NCI-H1105 treated with DMSO at 0.1 percent for 48 hours (cell line): ENCODE measurements at regions not wholly inside any gene's neighbourhood (a gene's known extent, or its start where the extent isn't known, plus 50 kb on each side); places are given as distances from the start of the nearest gene placed in this dataset.
"Not testable (repeated sequence)": the region's sequence is repeated elsewhere in the genome, so short reads cannot be mapped to it uniquely, and the experiment has no call there.

Experiments
- DNase-seq: peaks from one replicate; lab custom pipeline; 2025; lab: John Stamatoyannopoulos, UW

DNA sequence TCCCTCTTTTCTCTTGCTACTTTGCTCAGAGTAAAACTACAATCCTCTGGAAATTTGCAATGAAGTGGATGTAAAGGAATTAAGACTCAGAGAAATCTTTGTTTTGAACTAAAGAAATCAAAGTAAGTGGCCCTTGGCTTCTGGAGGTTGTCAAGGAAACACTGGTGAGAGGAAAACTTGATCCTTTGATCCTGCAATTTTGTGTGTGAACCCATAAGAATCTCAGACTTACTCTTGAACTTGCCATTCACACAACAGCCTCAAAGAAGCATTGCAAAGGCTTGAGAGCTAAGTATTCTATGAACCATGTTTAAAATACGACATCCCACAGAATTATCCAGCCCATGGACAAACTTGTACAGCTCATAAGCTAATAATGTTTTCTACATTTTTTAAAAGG is 827.5 kb downstream of the TAF11L14 start:
- DNase-seq = no peak

DNA sequence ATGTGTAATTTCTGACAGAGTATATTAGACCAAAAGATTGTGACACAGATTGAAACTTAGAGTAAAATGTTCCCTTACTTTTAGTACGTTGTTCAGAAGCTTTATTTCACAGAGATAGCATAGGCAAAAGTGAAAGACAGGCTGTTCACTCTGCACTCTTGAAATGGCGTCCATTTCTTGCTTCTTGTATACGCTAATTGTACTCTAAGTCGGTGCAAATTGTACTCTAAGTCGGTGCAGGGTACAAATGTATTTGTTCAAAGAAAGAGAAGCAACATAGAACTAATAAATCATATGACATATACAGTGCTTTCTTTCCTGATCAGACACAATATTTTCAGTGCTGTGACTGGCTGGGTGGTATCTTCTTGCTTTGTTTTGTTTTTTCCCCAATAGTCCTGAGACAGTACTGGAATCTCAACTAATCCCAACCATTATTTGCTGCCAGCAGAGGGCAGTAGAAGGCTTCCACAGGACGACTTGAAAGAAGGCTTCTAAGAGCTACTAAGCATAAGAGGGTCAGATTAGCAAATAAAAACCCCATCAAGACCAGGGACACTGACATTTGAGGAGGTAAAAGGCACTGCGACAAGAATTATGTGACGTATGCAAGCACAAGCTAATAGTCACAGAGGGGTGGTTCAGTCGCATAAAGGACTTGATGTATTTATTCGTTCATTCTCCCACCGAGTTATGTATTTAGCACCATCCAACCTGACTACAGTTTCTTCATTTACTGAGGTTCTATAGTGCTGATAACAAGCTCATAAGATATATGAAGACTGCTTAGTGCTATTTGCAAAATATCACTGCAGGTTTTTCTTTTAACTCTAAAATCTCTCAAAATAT is 831.8 kb downstream of the TAF11L14 start:
- peak; percentile 45 for DNase-seq

- no peak for DNase-seq
Observed at GRCh38 chr5:18466731-18467130, 832.5 kb downstream of the TAF11L14 start.

GRCh38 chr5:18471791-18472190 is 837.5 kb downstream of the TAF11L14 start:
- DNase-seq = not testable (repeated sequence)

- no peak for DNase-seq
Observed at GRCh38 chr5:18483451-18483850, 849.2 kb downstream of the TAF11L14 start.

GRCh38 chr5:18487928-18488480 is 853.7 kb downstream of the TAF11L14 start:
- DNase-seq = no peak

DNA sequence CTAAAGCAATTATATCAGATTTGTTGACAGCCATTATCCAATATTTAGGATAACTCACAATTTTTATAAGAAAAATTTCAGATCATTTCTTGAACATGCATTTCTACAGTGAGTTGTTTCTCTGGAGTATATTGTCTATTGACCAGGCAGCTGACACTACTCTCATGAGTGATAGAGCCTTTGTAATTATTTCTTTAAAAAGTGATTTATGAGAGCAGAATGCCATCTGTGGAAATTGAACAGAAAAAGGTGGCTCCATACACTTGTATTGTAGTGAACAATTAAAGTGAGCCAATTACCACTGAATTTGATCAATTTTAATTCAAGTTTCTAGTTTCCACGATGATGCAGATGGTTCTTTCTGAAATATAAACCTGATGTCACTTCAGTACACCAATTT is 855.4 kb downstream of the TAF11L14 start:
- no peak for DNase-seq

DNA sequence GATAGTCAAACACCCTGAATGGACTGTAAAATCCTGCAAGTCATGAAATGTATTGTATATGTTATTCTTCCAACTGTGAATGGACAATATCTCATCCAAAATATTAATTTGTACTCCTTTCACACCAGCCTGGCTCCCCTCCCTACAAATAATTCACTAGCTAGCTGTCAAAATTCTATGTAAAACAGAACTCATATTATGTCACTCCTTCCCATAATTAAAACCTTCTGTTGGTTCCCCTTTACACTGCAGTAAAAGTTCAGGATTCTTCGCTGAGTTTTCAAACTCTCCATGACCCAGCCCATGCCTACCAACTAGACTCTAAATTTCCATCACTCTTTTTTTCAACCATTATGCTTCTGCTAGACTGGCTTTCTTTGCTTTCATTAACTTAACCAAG is 857.1 kb downstream of the TAF11L14 start:
- no peak for DNase-seq

- DNase-seq = no peak
Observed at GRCh38 chr5:18495157-18495556, 860.9 kb downstream of the TAF11L14 start.

GRCh38 chr5:18496041-18496440 is 861.8 kb downstream of the TAF11L14 start:
- DNase-seq = no peak

- no peak for DNase-seq
Observed at GRCh38 chr5:18497089-18497488, 862.8 kb downstream of the TAF11L14 start.

GRCh38 chr5:18503797-18504328 is 869.6 kb downstream of the TAF11L14 start:
- DNase-seq = no peak

DNA sequence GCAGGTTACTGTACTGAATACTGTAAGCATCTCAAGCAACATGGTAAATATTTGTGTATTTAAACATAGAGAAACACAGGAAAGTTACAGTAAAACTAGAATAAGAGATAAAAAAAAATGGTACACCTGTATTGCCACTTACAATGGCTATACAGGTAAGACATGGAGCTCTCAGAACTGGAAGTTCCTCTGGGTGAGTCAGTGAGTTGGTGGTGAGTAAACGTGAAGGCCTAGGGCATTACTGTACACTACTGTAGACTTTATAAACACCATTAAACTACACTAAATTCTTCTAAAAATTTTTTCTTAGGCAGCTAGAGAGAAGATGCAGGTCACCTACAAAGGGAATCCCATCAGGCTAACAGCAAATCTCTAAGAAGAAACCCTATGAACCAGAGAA is 872.9 kb downstream of the TAF11L14 start:
- no peak for DNase-seq

DNA sequence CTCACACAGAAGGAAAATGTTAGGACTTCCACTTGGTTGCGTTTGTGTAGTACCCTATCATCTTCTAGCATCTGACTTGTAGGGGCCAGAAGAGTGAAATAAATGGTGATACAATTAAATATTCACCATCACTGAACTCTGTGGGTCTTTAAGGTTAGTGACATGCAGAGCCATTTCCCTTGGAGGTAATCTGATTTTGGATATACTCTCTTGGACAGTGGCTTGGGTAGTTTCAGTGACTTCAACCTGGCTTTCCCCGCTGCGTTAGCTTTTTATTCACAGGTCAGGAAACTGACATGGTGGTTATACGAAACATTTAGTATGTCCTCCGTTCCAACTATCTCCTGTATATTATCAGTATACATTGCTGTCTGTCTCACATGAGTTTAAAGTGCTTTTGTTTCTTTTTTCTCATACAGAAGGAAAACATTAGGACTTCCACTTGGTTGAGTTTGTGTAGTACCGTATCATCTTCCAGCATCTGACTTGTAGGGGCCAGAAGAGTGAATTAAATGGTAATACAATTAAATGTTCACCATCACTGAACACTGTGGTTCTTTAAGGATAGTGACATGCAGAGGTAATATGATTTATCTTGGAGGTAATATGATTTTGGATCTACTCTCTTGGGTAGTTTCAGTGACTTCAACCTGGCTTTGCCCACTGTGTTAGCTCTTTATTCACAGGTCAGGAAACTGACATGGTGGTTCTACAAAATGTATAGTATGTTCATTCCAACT is 883.6 kb downstream of the TAF11L14 start:
- no peak for DNase-seq

DNA sequence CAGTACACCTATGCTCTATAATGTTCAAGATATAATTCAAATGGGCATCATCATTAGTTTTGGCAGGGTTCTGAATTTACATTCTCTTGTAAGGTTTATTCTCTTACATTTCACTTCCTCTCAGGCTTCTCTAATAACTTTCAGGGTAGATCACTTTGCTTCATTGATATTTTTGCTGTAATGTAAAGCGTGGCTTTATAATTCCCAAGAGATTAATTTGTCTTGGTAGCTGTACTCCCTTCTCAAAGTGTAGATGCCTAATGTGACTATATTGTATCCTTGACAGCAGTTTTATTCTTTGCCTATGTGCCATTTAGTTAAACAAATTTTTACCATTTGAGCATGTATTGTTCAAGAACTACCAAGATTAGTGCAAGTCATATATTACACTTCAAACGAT is 889.1 kb downstream of the TAF11L14 start:
- no peak for DNase-seq

- no peak for DNase-seq
Observed at GRCh38 chr5:18526792-18527405, 892.6 kb downstream of the TAF11L14 start.

GRCh38 chr5:18533137-18533536 is 898.9 kb downstream of the TAF11L14 start:
- DNase-seq = no peak

- DNase-seq = no peak
Observed at GRCh38 chr5:18534119-18534518, 899.9 kb downstream of the TAF11L14 start.

GRCh38 chr5:18535753-18536152 is 901.5 kb downstream of the TAF11L14 start:
- DNase-seq = not testable (repeated sequence)

DNA sequence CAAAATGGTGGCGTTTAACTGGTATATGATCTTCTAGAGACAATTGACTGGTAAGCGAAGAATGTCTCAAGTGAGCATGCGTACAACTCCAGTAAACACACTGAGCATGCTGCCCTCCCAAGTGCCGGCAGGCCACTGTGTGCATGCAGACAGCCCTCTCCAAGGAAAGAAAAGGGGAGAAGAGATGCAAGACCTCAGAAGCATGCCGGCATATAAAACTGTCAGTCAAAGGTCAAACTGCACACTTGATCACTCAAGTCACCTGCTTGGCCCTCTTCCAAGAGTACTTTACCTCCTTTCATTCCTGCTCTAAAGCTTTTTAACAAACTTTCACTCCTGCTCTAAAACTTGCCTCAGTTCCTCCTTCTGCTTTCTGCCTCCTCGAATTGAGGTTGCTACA is 910.2 kb downstream of the TAF11L14 start:
- DNase-seq = no peak

GRCh38 chr5:18546591-18546990 is 912.3 kb downstream of the TAF11L14 start:
- no peak for DNase-seq

GRCh38 chr5:18551716-18552115 is 917.5 kb downstream of the TAF11L14 start:
- DNase-seq = no peak
